Ishikawa (cell line): ENCODE measurements at regions not wholly inside any gene's neighbourhood (a gene's known extent, or its start where the extent isn't known, plus 50 kb on each side); places are given as distances from the start of the nearest gene placed in this dataset.

Experiments
- CEBPB ChIP-seq: IDR thresholded peaks from 2 replicates; pipeline ENCODE4 v1.6.1; 2012
- CREB1 ChIP-seq: IDR thresholded peaks from 2 replicates; pipeline ENCODE4 v1.6.1; 2012; ENCODE audit warnings: low read depth
- EGR1 ChIP-seq: IDR thresholded peaks from 2 replicates; pipeline ENCODE4 v1.6.1; 2012
- EP300 ChIP-seq: IDR thresholded peaks from 2 replicates; pipeline ENCODE4 v1.6.1; 2012; ENCODE audit warnings: borderline replicate concordance
- FOXM1 ChIP-seq: IDR thresholded peaks from 2 replicates; pipeline ENCODE4 v1.6.1; 2012; ENCODE audit warnings: low read depth, borderline replicate concordance
- TAF1 ChIP-seq: IDR thresholded peaks from 2 replicates; pipeline ENCODE4 v1.6.1; 2012; ENCODE audit warnings: low read depth, mild to moderate bottlenecking
- TCF12 ChIP-seq: IDR thresholded peaks from 2 replicates; pipeline ENCODE4 v1.6.1; 2012; ENCODE audit warnings: low read depth
- ZBTB7A ChIP-seq: IDR thresholded peaks from 2 replicates; pipeline ENCODE4 v1.6.1; 2012; ENCODE audit warnings: low read depth
- TF ChIP-seq, protein P1 (sequence below): IDR thresholded peaks from 2 replicates; pipeline ENCODE4 v1.6.1; 2012

- TF ChIP-seq TAF1 (no peak), EP300 (no peak), CREB1 (no peak), CEBPB (no peak), EGR1 (no peak), ZBTB7A (no peak), FOXM1 (no peak), TCF12 (no peak)
- TF ChIP-seq, protein P1, sequence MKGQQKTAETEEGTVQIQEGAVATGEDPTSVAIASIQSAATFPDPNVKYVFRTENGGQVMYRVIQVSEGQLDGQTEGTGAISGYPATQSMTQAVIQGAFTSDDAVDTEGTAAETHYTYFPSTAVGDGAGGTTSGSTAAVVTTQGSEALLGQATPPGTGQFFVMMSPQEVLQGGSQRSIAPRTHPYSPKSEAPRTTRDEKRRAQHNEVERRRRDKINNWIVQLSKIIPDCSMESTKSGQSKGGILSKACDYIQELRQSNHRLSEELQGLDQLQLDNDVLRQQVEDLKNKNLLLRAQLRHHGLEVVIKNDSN: no peak
Observed at GRCh38 chr17:13266606-13267005, 248.8 kb upstream of the ELAC2 start.
